Gastrocnemius medialis (tissue), 4 donors: ENCODE measurements at regions not wholly inside any gene's neighbourhood (a gene's known extent, or its start where the extent isn't known, plus 50 kb on each side); places are given as distances from the start of the nearest gene placed in this dataset.

ENCODE experiments used
- ATAC-seq, 2 donors: fragments of 150-250 bp; one replicate each; pipeline ENCODE4 v1.9.1; 2016
- DNase-seq, 2 donors: peaks; one replicate each; pipeline ENCODE4 v3.0.0-alpha.2; 2019
- H3K27ac ChIP-seq, 4 donors: fragments of 200-600 bp; sonication (generic); 1 replicate in 1 of 4; 2 replicates in 3 of 4; pipeline ENCODE4 v1.5.1; 2016 to 2018; ENCODE audit warnings: mild to moderate bottlenecking in 2 of 4, moderate library complexity in 1 of 4
- H3K27me3 ChIP-seq, 3 donors: fragments of 200-600 bp; sonication (generic) in 2 of 3; 1 replicate in 1 of 3; 2 replicates in 2 of 3; pipeline versions ENCODE4 v1.5.1 to v1.6.0; 2016 to 2019; ENCODE audit warnings: mild to moderate bottlenecking in 1 of 3, moderate library complexity in 1 of 3
- H3K36me3 ChIP-seq, 2 donors: fragments of 200-600 bp; sonication (generic) in 1 of 2; one replicate each; pipeline ENCODE4 v1.5.1; 2017 to 2018
- H3K4me1 ChIP-seq, 2 donors: fragments of 200-600 bp; sonication (generic) in 1 of 2; one replicate each; pipeline ENCODE4 v1.5.1; 2016 to 2017; ENCODE audit warnings: mild to moderate bottlenecking in 2 of 2
- H3K4me3 ChIP-seq, 4 donors: fragments of 200-600 bp; sonication (generic) in 3 of 4; 1 replicate in 1 of 4; 2 replicates in 3 of 4; pipeline ENCODE4 v1.5.1; 2016 to 2019; ENCODE audit warnings: mild to moderate bottlenecking in 2 of 4
- H3K9me3 ChIP-seq, 3 donors: fragments of 200-600 bp; sonication (generic) in 2 of 3; 1 replicate in 1 of 3; 2 replicates in 2 of 3; pipeline ENCODE4 v1.5.1; 2016 to 2019
- CTCF ChIP-seq, 5 experiments: fragments of 450-650 bp in 3 of 5; fragments of 200-600 bp in 2 of 5; sonication (generic) in 2 of 5; IDR thresholded peaks in 4 of 5; conservative IDR thresholded peaks in 1 of 5; 1 replicate in 4 of 5; 2 replicates in 1 of 5; pipeline ENCODE4 v1.5.1; 2016 to 2019; ENCODE audit warnings: antibody characterized with exemption in 5 of 5, mild to moderate bottlenecking in 3 of 5, moderate library complexity in 3 of 5
- POLR2A ChIP-seq, 2 donors: fragments of 450-650 bp; IDR thresholded peaks; one replicate each; pipeline ENCODE4 v1.6.1; 2017; ENCODE audit warnings: antibody characterized with exemption in 2 of 2, mild to moderate bottlenecking in 2 of 2, moderate library complexity in 2 of 2
- in situ Hi-C, 4 donors: fragments of 200-750 bp; cut with MboI; loops; one replicate each; pipeline versions ENCODE4 v1.15.0 to v1.8.0; 2017; ENCODE audit warnings: low sequenced_read_pairs in 4 of 4
- intact Hi-C: fragments of 100-400 bp; cut with DNase I; formaldehyde crosslinking; loops from one replicate; pipeline ENCODE4 v1.15.1; 2023; ENCODE audit warnings: low total_unique reads

GRCh38 chr1:234701737-234702341 lies 91.9 kb upstream of the IRF2BP2 start:
- H3K27ac ChIP-seq = peak overlapping the region; percentile 32 to 60 (median 46)
- H3K9me3 ChIP-seq = no peaks in the 10 kb centered on the region
- ATAC-seq (peak in 1 of 2 donors; percentile 11), DNase-seq (no peak)
- H3K4me3 ChIP-seq = no peak overlapping the region
- no peaks in the 10 kb centered on the region for H3K27me3 ChIP-seq
- H3K4me1 ChIP-seq = peaks cover 15 to 21% of the 10 kb centered on the region in 2 donors
- intact Hi-C loops = no loop called here
- no peak for TF ChIP-seq POLR2A (IDR thresholded peaks at IDR 0.05)
- TF ChIP-seq CTCF (IDR thresholded peaks at IDR 0.05 in 4 of 5, conservative IDR thresholded peaks at IDR 0.05 in 1 of 5) = no peak
- H3K36me3 ChIP-seq = no peaks in the 10 kb centered on the region
- in situ Hi-C loops = no loop called here

GRCh38 chr1:234699795-234700665 lies 90.1 kb upstream of the IRF2BP2 start:
- Histone ChIP-seq H3K27ac (peak overlapping the region; percentile 35 to 74 (median 62)), H3K4me3 (no peak overlapping the region), H3K27me3 (no peaks in the 10 kb centered on the region), H3K9me3 (no peaks in the 10 kb centered on the region), H3K4me1 (peaks cover 15 to 21% of the 10 kb centered on the region in 2 donors), H3K36me3 (no peaks in the 10 kb centered on the region)
- DNase-seq (peak; percentile 46 to 63), ATAC-seq (peak; percentile 71 to 83)
- in situ Hi-C loops (no loop called here), intact Hi-C loops (no loop called here)
- no peak for TF ChIP-seq POLR2A (IDR thresholded peaks at IDR 0.05)
- no peak for TF ChIP-seq CTCF (IDR thresholded peaks at IDR 0.05 in 4 of 5, conservative IDR thresholded peaks at IDR 0.05 in 1 of 5)

GRCh38 chr1:234698686-234699085 lies 88.7 kb upstream of the IRF2BP2 start:
- Histone ChIP-seq H3K4me3 (no peak overlapping the region), H3K27me3 (no peaks in the 10 kb centered on the region), H3K4me1 (peaks cover 15 to 21% of the 10 kb centered on the region in 2 donors), H3K36me3 (no peaks in the 10 kb centered on the region), H3K9me3 (no peaks in the 10 kb centered on the region), H3K27ac (no peak overlapping the region)
- TF ChIP-seq POLR2A (IDR thresholded peaks at IDR 0.05) (no peak), CTCF (IDR thresholded peaks at IDR 0.05 in 4 of 5, conservative IDR thresholded peaks at IDR 0.05 in 1 of 5) (no peak)
- no peak for ATAC-seq
- in situ Hi-C loops = no loop called here
- intact Hi-C loops = no loop called here
- no peak for DNase-seq

- Histone ChIP-seq H3K27me3 (no peaks in the 10 kb centered on the region), H3K36me3 (no peaks in the 10 kb centered on the region), H3K4me1 (peaks cover 21 to 30% of the 10 kb centered on the region in 2 donors), H3K9me3 (no peaks in the 10 kb centered on the region), H3K27ac (no peak overlapping the region), H3K4me3 (no peak overlapping the region)
- DNase-seq = no peak
- intact Hi-C loops = no loop called here
- no peak for ATAC-seq
- in situ Hi-C loops = no loop called here
- no peak for TF ChIP-seq CTCF (IDR thresholded peaks at IDR 0.05 in 4 of 5, conservative IDR thresholded peaks at IDR 0.05 in 1 of 5)
- TF ChIP-seq POLR2A (IDR thresholded peaks at IDR 0.05) = no peak
Observed at GRCh38 chr1:234697741-234698140, 87.8 kb upstream of the IRF2BP2 start.
